Endothelial cell of umbilical vein (primary cell): ENCODE measurements at regions not wholly inside any gene's neighbourhood (a gene's known extent, or its start where the extent isn't known, plus 50 kb on each side); places are given as distances from the start of the nearest gene placed in this dataset.

Source experiments
- BruUV-seq: library from RNA; stranded (reverse); fragments of 400-500 nt; replicated peaks from 2 replicates; lab custom pipeline; 2021; lab: Mats Ljungman, UMichigan
- CTCF ChIA-PET: fragments of 300-600, 350-600 bp; sonication (Branson Sonifier 250); formaldehyde crosslinking; loops from one replicate; lab custom pipeline; 2021; ENCODE audit warnings: antibody characterized with exemption, inconsistent platforms; lab: Charles Lee
- POLR2A ChIA-PET: fragments of 300-600, 350-600 bp; sonication (Branson Sonifier 250); formaldehyde crosslinking; loops from one replicate; lab custom pipeline; 2021; ENCODE audit warnings: antibody characterized with exemption, inconsistent platforms; lab: Charles Lee
- DNase-seq: peaks from one replicate; pipeline ENCODE4 v3.0.0-alpha.2; 2011; ENCODE audit warnings: low read depth, low spot score
- FAIRE-seq: peaks from 2 replicates; lab custom pipeline; 2011; peaks lifted over from hg19 to GRCh38; lab: Jason Lieb, UNC
- H2AFZ ChIP-seq: 2 replicates; pipeline ENCODE4 v1.6.0; 2012; ENCODE audit warnings: low read depth, low read length, control low read depth, inconsistent platforms
- H3K27ac ChIP-seq: 2 replicates; pipeline ENCODE4 v1.5.1; 2011; ENCODE audit warnings: low read depth, mild to moderate bottlenecking, control low read depth, low read length, moderate library complexity; ENCODE audit not compliant: insufficient read depth
- H3K27me3 ChIP-seq, 2 experiments: 2 replicates each; pipeline versions ENCODE4 v1.6.0 to v1.6.1; 2011; ENCODE audit warnings: low read length in 2 of 2, mixed read lengths in 1 of 2; ENCODE audit not compliant: control insufficient read depth in 2 of 2, insufficient read depth in 2 of 2
- H3K36me3 ChIP-seq, 2 experiments: 2 replicates in 1 of 2; 3 replicates in 1 of 2; pipeline ENCODE4 v1.5.1; 2011; ENCODE audit warnings: low read length in 2 of 2, mild to moderate bottlenecking in 1 of 2, moderate library complexity in 1 of 2; ENCODE audit not compliant: control insufficient read depth in 2 of 2, insufficient read depth in 2 of 2; ENCODE audit errors: extremely low read depth in 1 of 2
- H3K4me1 ChIP-seq: 3 replicates; pipeline ENCODE4 v1.5.1; 2011; ENCODE audit warnings: mild to moderate bottlenecking, low read length; ENCODE audit not compliant: control insufficient read depth, insufficient read depth; ENCODE audit errors: extremely low read depth
- H3K4me2 ChIP-seq: 2 replicates; pipeline ENCODE4 v1.6.1; 2011; ENCODE audit warnings: low read length, control low read depth, mixed read lengths; ENCODE audit not compliant: insufficient read depth
- H3K4me3 ChIP-seq, 3 experiments: fragments of 200-600 bp in 1 of 3; sonication (generic), shearing (Covaris generic) in 1 of 3; replicated peaks in 1 of 3; 2 replicates each; pipeline ENCODE4 v1.5.1; 2011 to 2016; ENCODE audit warnings: control low read depth in 3 of 3, low read length in 3 of 3, mild to moderate bottlenecking in 2 of 3, inconsistent platforms in 1 of 3, low read depth in 1 of 3, moderate library complexity in 1 of 3; ENCODE audit not compliant: insufficient read depth in 1 of 3
- H3K79me2 ChIP-seq: 2 replicates; pipeline ENCODE4 v1.6.0; 2012; ENCODE audit warnings: low read length, inconsistent platforms; ENCODE audit not compliant: control insufficient read depth, insufficient read depth
- H3K9ac ChIP-seq: replicated peaks from 2 replicates; pipeline ENCODE3; 2011; ENCODE audit warnings: low read length, control low read depth; ENCODE audit not compliant: insufficient read depth; ENCODE audit errors: extremely low read depth
- H3K9me1 ChIP-seq: replicated peaks from 3 replicates; pipeline ENCODE4 v1.6.0; 2011; ENCODE audit warnings: mild to moderate bottlenecking, low read length; ENCODE audit not compliant: control insufficient read depth, insufficient read depth; ENCODE audit errors: extremely low read depth
- H3K9me3 ChIP-seq: replicated peaks from 2 replicates; pipeline ENCODE4 v1.5.1; 2012; ENCODE audit warnings: low read length, inconsistent platforms; ENCODE audit not compliant: control insufficient read depth, insufficient read depth
- H4K20me1 ChIP-seq: replicated peaks from 2 replicates; pipeline ENCODE3; 2011; ENCODE audit warnings: mild to moderate bottlenecking, low read length; ENCODE audit not compliant: control insufficient read depth, insufficient read depth; ENCODE audit errors: extremely low read depth
- EZH2 ChIP-seq: IDR thresholded peaks from 2 replicates; pipeline ENCODE4 v1.6.1; 2012; ENCODE audit warnings: borderline replicate concordance, low read depth, mild to moderate bottlenecking, moderate library complexity, low read length, inconsistent platforms; ENCODE audit not compliant: severe bottlenecking
- FOS ChIP-seq: IDR thresholded peaks from 2 replicates; pipeline ENCODE4 v1.6.1; 2011; ENCODE audit warnings: mild to moderate bottlenecking, low read length, moderate library complexity, borderline replicate concordance; ENCODE audit not compliant: insufficient read depth
- GATA2 ChIP-seq: IDR thresholded peaks from 2 replicates; pipeline ENCODE4 v1.7.0; 2011; ENCODE audit warnings: low read depth, mild to moderate bottlenecking, moderate library complexity, mixed read lengths, low read length; ENCODE audit not compliant: insufficient read length, insufficient read depth
- JUN ChIP-seq: IDR thresholded peaks from 2 replicates; pipeline ENCODE4 v1.6.1; 2011; ENCODE audit warnings: borderline replicate concordance, low read depth; ENCODE audit not compliant: insufficient read length, insufficient read depth
- MYC ChIP-seq: IDR thresholded peaks from one replicate; pipeline ENCODE4 v1.6.1; 2011; ENCODE audit warnings: mild to moderate bottlenecking, low read depth, low read length
- POLR2A ChIP-seq: IDR thresholded peaks from 2 replicates; pipeline ENCODE4 v1.6.1; 2012; ENCODE audit warnings: low read depth, mild to moderate bottlenecking, control low read depth, low read length
- POLR2AphosphoS5 ChIP-seq: IDR thresholded peaks from 2 replicates; pipeline ENCODE4 v1.6.1; 2012; ENCODE audit warnings: low read depth, mild to moderate bottlenecking, control low read depth, low read length, moderate library complexity; ENCODE audit not compliant: insufficient read depth
- dilution Hi-C: fragments of 300-500 bp; cut with MboI; formaldehyde crosslinking; loops from one replicate; pipeline ENCODE4 v1.15.0; 2019; ENCODE audit warnings: low sequenced_read_pairs; ENCODE audit not compliant: extremely low pct_ligation_motif_present
- intact Hi-C: fragments of 100-400 bp; cut with micrococcal nuclease; formaldehyde crosslinking; loops from one replicate; pipeline ENCODE4 v1.10.0; 2022
- TF ChIP-seq, protein P1 (sequence below), 2 donors: IDR thresholded peaks; 1 replicate in 1 of 2; 2 replicates in 1 of 2; pipeline ENCODE4 v1.5.1; 2011; ENCODE audit warnings: low read length in 2 of 2, mild to moderate bottlenecking in 2 of 2, moderate library complexity in 2 of 2, control low read depth in 1 of 2, inconsistent platforms in 1 of 2, low read depth in 1 of 2; ENCODE audit not compliant: insufficient read depth in 1 of 2; ENCODE audit errors: extremely low read depth in 1 of 2
- TF ChIP-seq, protein P2 (sequence below): IDR thresholded peaks from 2 replicates; pipeline ENCODE4 v1.6.1; 2011; ENCODE audit not compliant: insufficient read depth, insufficient read length

DNA sequence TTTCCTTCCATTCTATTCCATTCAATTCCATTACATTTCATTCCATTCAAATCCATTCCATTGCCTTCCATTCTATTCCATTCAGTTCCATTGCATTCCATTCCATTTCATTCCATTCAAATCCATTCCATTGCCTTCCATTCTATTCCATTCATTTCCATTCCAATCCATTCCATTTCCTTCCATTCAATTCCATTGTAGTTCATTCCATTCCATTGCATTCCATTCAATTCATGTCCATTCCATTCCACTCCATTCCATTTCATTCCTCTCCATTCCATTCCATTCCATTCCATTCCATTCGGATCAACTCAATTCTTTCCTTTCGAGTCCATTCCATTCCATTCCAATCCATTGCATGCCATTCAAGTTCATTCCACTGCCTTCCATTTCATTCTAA is 1128.3 kb downstream of the RPIA start:
- no peaks in the 10 kb centered on the region for H3K79me2 ChIP-seq
- no peak overlapping the region for H3K9ac ChIP-seq
- DNase-seq (no peak), FAIRE-seq (no peak)
- TF ChIP-seq FOS (no peak), MYC (no peak), GATA2 (no peak), POLR2A (no peak), JUN (no peak), EZH2 (no peak), POLR2AphosphoS5 (no peak)
- TF ChIP-seq, protein P1, sequence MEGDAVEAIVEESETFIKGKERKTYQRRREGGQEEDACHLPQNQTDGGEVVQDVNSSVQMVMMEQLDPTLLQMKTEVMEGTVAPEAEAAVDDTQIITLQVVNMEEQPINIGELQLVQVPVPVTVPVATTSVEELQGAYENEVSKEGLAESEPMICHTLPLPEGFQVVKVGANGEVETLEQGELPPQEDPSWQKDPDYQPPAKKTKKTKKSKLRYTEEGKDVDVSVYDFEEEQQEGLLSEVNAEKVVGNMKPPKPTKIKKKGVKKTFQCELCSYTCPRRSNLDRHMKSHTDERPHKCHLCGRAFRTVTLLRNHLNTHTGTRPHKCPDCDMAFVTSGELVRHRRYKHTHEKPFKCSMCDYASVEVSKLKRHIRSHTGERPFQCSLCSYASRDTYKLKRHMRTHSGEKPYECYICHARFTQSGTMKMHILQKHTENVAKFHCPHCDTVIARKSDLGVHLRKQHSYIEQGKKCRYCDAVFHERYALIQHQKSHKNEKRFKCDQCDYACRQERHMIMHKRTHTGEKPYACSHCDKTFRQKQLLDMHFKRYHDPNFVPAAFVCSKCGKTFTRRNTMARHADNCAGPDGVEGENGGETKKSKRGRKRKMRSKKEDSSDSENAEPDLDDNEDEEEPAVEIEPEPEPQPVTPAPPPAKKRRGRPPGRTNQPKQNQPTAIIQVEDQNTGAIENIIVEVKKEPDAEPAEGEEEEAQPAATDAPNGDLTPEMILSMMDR (IDR thresholded peaks at IDR 0.05; ENCODE audit: extremely low read depth in 1 of 2, insufficient read depth in 1 of 2, low read depth in 1 of 2, low read length in 2 of 2) = no peak
- TF ChIP-seq, protein P2, sequence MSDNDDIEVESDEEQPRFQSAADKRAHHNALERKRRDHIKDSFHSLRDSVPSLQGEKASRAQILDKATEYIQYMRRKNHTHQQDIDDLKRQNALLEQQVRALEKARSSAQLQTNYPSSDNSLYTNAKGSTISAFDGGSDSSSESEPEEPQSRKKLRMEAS = no peak
- no peak overlapping the region for H2AFZ ChIP-seq
- no peak overlapping the region for H3K4me2 ChIP-seq
- H3K9me3 ChIP-seq = peaks cover 52% of the 10 kb centered on the region
- no peak overlapping the region for H3K27ac ChIP-seq
- no peaks in the 10 kb centered on the region for H3K9me1 ChIP-seq
- ChIA-PET POLR2A (no interaction called here), CTCF (no interaction called here)
- no peaks in the 10 kb centered on the region for H3K4me1 ChIP-seq
- BruUV-seq = no TSS peak
- dilution Hi-C loops = no loop called here
- intact Hi-C loops = no loop called here
- no peaks in the 10 kb centered on the region for H3K27me3 ChIP-seq
- no peaks in the 10 kb centered on the region for H3K36me3 ChIP-seq
- H4K20me1 ChIP-seq = no peaks in the 10 kb centered on the region
- H3K4me3 ChIP-seq = no peak overlapping the region
